ENCODE measurements at regions not wholly inside any gene's neighbourhood (a gene's known extent, or its start where the extent isn't known, plus 50 kb on each side); places are given as distances from the start of the nearest gene placed in this dataset.

DNA sequence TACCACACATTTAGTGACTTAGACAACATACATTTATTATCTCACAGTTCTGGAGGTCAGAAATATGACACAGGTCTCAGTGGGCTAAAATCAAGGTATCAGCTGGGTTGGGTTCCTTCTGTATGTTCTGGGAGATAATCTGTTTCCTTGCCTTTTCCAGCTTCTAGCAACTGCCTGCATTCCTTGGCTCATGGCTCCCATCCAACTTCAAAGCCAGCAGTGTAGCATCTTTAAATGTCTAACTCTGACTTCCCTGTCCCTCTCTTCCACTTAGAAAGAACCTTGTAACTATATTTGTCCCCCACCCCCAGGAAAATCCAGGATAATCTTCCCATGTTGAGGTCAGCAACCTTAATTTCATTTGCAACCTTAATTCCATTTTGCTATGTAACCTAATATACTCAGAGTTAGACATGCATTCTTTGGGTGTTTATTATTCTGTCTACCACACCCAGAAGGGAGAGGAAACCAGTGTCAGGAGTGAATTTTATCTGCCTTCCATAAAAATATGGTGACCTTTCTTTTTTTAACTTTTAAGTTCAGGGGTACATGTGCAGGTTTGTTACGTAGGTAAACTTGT, 57.3 kb upstream of the SMIM30 start:
- H3K4me1 ChIP-seq (ENCODE audit: control insufficient read depth, insufficient read depth, low read length): no peaks in the 10 kb centered on the region; the same call in 1 of the 2 replicates
- no peaks in the 10 kb centered on the region for H4K20me1 ChIP-seq (ENCODE audit: insufficient read depth, low read length)
- in situ Hi-C loops (cut with MboI; ENCODE audit: low sequenced_read_pairs) (no loop called here), intact Hi-C loops (cut with micrococcal nuclease) (no loop called here), dilution Hi-C loops (cut with HindIII; ENCODE audit: low sequenced_read_pairs, unreplicated experiment) (no loop called here)
- BruUV-seq (replicated peaks): no TSS peak
- CTCF ChIA-PET: interaction anchor here (1.0 to 1.7 kb wide), 2 partner anchors 14 to 16 kb away, joined by 3 to 5 read pairs; no protein-coding TSS in a partner anchor
- H3K4me3 ChIP-seq (ENCODE audit: insufficient read depth, low read depth, low read length): no peak overlapping the region
- H3K79me1 ChIP-seq (ENCODE audit: low read depth in 1 of 2, low read length in 2 of 2): no peaks in the 10 kb centered on the region
- POLR2A ChIA-PET (ENCODE audit: unreplicated experiment): no interaction called here
- no peak overlapping the region for H3K56ac ChIP-seq (ENCODE audit: extremely low read depth, insufficient read depth, low read length)
- H3K27ac ChIP-seq (ENCODE audit: insufficient read depth, low read length): no peak overlapping the region
- H2AK9ac ChIP-seq (replicated peaks; ENCODE audit: low read depth, low read length, poor library complexity): no peak overlapping the region
- no peak overlapping the region for H2AK5ac ChIP-seq (ENCODE audit: low read depth, low read length)
- no peaks in the 10 kb centered on the region for H3K27me3 ChIP-seq (ENCODE audit: control insufficient read depth, insufficient read depth, low read length)
- no peak overlapping the region for H4K5ac ChIP-seq (ENCODE audit: low read depth, low read length)
- no peaks in the 10 kb centered on the region for H3K36me3 ChIP-seq (ENCODE audit: control insufficient read depth, insufficient read depth, low read length)
- peak overlapping the region; percentile 16; the same call in 1 of the 2 replicates for H2BK120ac ChIP-seq (ENCODE audit: low read depth, low read length)
- H2BK5ac ChIP-seq (ENCODE audit: low read depth, low read length, poor library complexity, severe bottlenecking): no peak overlapping the region
- no peaks in the 10 kb centered on the region for H3K9me3 ChIP-seq (ENCODE audit: control insufficient read depth, insufficient read depth, low read length)
- H2BK20ac ChIP-seq (ENCODE audit: low read depth, low read length): no peak overlapping the region
- TF ChIP-seq POLR2A (IDR thresholded peaks at IDR 0.05; ENCODE audit: low read depth, low read length) (no peak), RFX5 (IDR thresholded peaks at IDR 0.05; ENCODE audit: low read depth, low read length) (no peak), MAFK (IDR thresholded peaks at IDR 0.05; ENCODE audit: low read depth, low read length) (no peak), BHLHE40 (IDR thresholded peaks at IDR 0.05; ENCODE audit: low read depth, low read length) (no peak), NFE2L2 (IDR thresholded peaks at IDR 0.05; ENCODE audit: low read depth, low read length) (no peak), SMC3 (IDR thresholded peaks at IDR 0.05; ENCODE audit: low read depth, low read length) (no peak)
- TF ChIP-seq, protein P1, sequence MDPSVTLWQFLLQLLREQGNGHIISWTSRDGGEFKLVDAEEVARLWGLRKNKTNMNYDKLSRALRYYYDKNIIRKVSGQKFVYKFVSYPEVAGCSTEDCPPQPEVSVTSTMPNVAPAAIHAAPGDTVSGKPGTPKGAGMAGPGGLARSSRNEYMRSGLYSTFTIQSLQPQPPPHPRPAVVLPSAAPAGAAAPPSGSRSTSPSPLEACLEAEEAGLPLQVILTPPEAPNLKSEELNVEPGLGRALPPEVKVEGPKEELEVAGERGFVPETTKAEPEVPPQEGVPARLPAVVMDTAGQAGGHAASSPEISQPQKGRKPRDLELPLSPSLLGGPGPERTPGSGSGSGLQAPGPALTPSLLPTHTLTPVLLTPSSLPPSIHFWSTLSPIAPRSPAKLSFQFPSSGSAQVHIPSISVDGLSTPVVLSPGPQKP (IDR thresholded peaks at IDR 0.05; ENCODE audit: borderline replicate concordance, low read depth, low read length): no peak
- no peak overlapping the region; the same call in 2 of the 3 replicates for H2BK15ac ChIP-seq (ENCODE audit: low read depth, low read length)
- no peaks in the 10 kb centered on the region for H3K9me1 ChIP-seq (ENCODE audit: insufficient read depth, low read length)
- H3K14ac ChIP-seq (replicated peaks; ENCODE audit: low read depth, low read length): no peak overlapping the region
- no peak overlapping the region for H3K23ac ChIP-seq (ENCODE audit: low read depth, low read length)
- peak overlapping the region in 1 of 2 experiments; percentile 12; a peak in 1 of 4 replicates for H4K8ac ChIP-seq (ENCODE audit: low read depth in 2 of 2, low read length in 2 of 2)
- peak; percentile 22 for DNase-seq
- H3K4me2 ChIP-seq (ENCODE audit: low read depth, low read length): no peak overlapping the region
- no peak overlapping the region for H3K9ac ChIP-seq (ENCODE audit: low read depth, low read length)
- H3K4ac ChIP-seq (ENCODE audit: low read depth, low read length): no peak overlapping the region
- no peak overlapping the region for H2AFZ ChIP-seq (replicated peaks; ENCODE audit: low read length, poor library complexity)
- no CpG with 5 or more reads among the region's 1 CpG for WGBS, 2 experiments (ENCODE audit: extremely low coverage in 2 of 2, insufficient read length in 1 of 2)
- ATAC-seq (ENCODE audit: low read depth): peak; percentile 67
- no peak overlapping the region for H3K18ac ChIP-seq (ENCODE audit: low read depth, low read length)
- no peak overlapping the region for H4K91ac ChIP-seq (ENCODE audit: insufficient read depth, low read depth, low read length)

All from IMR-90 (cell line).